Spinal cord (tissue), 9 donors: ENCODE measurements at regions not wholly inside any gene's neighbourhood (a gene's known extent, or its start where the extent isn't known, plus 50 kb on each side); places are given as distances from the start of the nearest gene placed in this dataset.

Experiments
- DNase-seq, 6 donors: peaks; one replicate each; pipeline versions ENCODE4 v3.0.0 to v3.0.0-alpha.2; 2013 to 2015; ENCODE audit warnings: low spot score in 6 of 6, low read depth in 4 of 6
- H3K27ac ChIP-seq: one replicate; pipeline ENCODE4 v1.5.1; 2013; ENCODE audit warnings: low read depth, low read length, control low read depth
- H3K27me3 ChIP-seq: one replicate; pipeline ENCODE4 v1.6.1; 2013; ENCODE audit warnings: low read length; ENCODE audit not compliant: control insufficient read depth, insufficient read depth
- H3K36me3 ChIP-seq: one replicate; pipeline ENCODE4 v1.6.1; 2013; ENCODE audit warnings: low read length; ENCODE audit not compliant: control insufficient read depth, insufficient read depth
- H3K4me1 ChIP-seq: one replicate; pipeline ENCODE4 v1.6.1; 2013; ENCODE audit warnings: low read length; ENCODE audit not compliant: control insufficient read depth, insufficient read depth
- H3K4me3 ChIP-seq: one replicate; pipeline ENCODE4 v1.5.1; 2013; ENCODE audit warnings: low read depth, low read length, control low read depth
- H3K9me3 ChIP-seq: one replicate; pipeline ENCODE4 v1.6.1; 2013; ENCODE audit warnings: low read length; ENCODE audit not compliant: control insufficient read depth, insufficient read depth
- WGBS: methylation state at CpG from one replicate; pipeline ENCODE4 v1.1.5; 2013; ENCODE audit warnings: missing lambda C conversion rate; ENCODE audit not compliant: insufficient coverage; 5-methylcytosine and 5-hydroxymethylcytosine counted together
- donor health status: healthy.

DNA sequence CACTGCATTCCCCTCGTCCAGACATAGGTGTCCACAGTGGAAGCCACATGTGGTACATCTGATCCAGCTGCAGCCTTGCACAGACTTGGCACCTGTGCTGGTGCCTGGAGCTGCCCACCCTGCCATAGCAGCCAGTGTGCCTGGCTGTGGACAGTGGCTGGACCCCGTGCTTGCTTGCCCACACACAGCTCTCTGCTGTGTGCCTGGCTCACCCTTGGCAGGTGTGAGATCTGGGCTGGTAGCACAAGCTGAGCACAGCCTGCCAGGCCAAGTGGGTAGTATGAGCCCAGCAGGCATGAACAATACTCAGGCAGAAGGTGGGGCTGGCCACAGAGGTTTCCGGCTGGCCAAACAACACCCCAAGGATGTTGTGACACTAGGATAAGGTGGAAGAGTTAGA lies 614.4 kb downstream of the BCKDHB start:
- no peak overlapping the region for H3K27ac ChIP-seq
- WGBS: 89% methylated on average over 2 of the region's 3 CpGs
- H3K36me3 ChIP-seq: no peaks in the 10 kb centered on the region
- H3K4me1 ChIP-seq: no peaks in the 10 kb centered on the region
- DNase-seq: no peak
- H3K27me3 ChIP-seq: no peaks in the 10 kb centered on the region
- H3K4me3 ChIP-seq: no peak overlapping the region
- no peaks in the 10 kb centered on the region for H3K9me3 ChIP-seq

DNA sequence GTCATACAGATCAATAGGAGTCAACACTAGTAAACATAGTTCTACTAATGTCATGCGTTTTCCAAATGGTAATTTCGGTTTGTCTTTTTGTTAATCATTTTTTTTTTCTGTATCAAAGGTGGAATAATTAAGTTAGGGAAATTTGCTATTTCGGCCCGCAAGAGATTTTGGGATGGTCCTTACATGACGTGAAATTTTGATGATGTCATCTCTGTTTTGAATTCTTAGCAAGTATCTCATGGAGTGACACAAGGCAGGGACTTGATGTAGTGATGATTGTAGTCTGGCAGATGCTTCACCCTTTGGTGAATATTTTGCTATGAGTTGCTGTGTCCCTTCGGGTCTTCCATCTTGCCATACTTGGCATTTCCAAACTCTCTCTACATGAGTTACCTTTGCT lies 608.0 kb downstream of the BCKDHB start:
- H3K4me3 ChIP-seq: no peak overlapping the region
- H3K27ac ChIP-seq: no peak overlapping the region
- no peaks in the 10 kb centered on the region for H3K9me3 ChIP-seq
- no peaks in the 10 kb centered on the region for H3K4me1 ChIP-seq
- no peaks in the 10 kb centered on the region for H3K36me3 ChIP-seq
- no peaks in the 10 kb centered on the region for H3K27me3 ChIP-seq
- WGBS: 91% methylated on average over 3 of the region's 6 CpGs
- no peak for DNase-seq

DNA sequence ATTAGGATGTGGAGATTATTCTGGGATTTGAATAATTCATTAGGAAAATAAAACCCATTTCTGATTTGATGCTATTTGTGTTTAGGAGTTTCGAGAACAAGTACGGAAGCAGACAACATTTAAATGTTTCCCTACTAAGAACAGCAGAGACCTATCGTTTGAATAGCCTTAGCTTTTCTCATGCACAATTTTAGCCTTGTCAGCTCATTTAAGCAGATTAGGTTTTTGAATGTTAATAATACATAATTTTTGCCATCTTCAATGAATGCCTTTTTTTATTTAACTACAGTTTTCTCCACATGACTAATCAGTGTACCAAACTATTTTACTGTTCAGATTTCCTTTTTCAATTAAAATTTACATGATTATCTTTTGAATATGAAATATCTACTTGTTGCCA lies 592.0 kb downstream of the BCKDHB start:
- Histone ChIP-seq H3K27me3 (no peaks in the 10 kb centered on the region), H3K4me1 (no peaks in the 10 kb centered on the region), H3K36me3 (no peaks in the 10 kb centered on the region), H3K9me3 (no peaks in the 10 kb centered on the region), H3K27ac (no peak overlapping the region), H3K4me3 (no peak overlapping the region)
- WGBS: no CpG with 5 or more reads among the region's 3 CpGs
- no peak for DNase-seq

DNA sequence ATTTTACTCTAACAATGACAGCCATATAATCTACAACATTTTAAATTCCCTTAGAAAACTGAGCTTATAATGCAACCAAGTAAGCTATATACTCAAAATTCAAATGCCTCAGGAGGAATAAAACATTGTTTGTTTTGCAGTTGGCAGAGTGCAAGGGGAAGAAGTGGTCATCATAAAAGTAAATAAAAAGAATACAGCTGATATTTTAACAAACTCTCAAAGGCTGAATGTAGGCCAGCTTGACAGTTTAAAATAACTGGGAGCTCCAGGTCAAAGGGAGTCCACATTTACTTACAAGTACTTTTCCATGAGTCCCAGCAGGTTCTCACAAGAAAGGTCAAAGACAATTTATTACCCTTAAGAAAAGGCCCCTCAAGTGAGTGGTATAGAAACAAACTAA lies 589.8 kb downstream of the BCKDHB start:
- H3K4me3 ChIP-seq: no peak overlapping the region
- no peaks in the 10 kb centered on the region for H3K27me3 ChIP-seq
- no peak overlapping the region for H3K27ac ChIP-seq
- no peaks in the 10 kb centered on the region for H3K36me3 ChIP-seq
- no peaks in the 10 kb centered on the region for H3K9me3 ChIP-seq
- no peak for DNase-seq
- no peaks in the 10 kb centered on the region for H3K4me1 ChIP-seq

DNA sequence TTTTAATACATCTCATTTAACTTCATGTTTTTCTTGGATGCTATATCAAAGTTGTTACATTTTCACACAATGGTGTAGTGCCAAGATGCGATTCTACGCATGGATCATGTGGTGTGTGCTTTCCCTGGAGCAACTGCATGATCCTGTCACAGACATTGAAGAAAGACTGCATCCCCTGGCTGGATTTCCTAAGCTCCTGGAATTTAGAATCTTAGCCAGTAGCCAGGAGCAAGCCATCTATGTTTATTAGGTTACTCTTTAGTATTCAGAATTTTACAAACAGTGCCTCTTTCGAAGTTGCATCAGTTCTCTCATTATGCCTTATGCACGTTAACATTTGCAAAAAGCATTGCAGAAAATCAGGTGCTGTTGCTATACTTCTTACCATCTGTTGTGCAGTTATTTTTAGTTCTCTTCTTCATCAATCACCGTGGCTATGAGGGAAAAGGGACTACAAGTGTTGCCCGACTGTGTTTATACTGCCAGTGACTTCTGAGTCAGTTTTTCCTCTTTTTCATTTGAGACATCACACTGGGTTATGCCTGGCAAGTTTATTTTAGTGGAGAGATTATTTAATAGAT lies 584.2 kb downstream of the BCKDHB start:
- H3K27me3 ChIP-seq: no peaks in the 10 kb centered on the region
- H3K9me3 ChIP-seq: peaks cover 3% of the 10 kb centered on the region
- no peaks in the 10 kb centered on the region for H3K36me3 ChIP-seq
- 51% methylated on average over 3 of the region's 6 CpGs for WGBS
- peak in 2 of 6 donors; percentile 44 to 83 for DNase-seq
- no peaks in the 10 kb centered on the region for H3K4me1 ChIP-seq
- H3K27ac ChIP-seq: no peak overlapping the region
- H3K4me3 ChIP-seq: no peak overlapping the region

DNA sequence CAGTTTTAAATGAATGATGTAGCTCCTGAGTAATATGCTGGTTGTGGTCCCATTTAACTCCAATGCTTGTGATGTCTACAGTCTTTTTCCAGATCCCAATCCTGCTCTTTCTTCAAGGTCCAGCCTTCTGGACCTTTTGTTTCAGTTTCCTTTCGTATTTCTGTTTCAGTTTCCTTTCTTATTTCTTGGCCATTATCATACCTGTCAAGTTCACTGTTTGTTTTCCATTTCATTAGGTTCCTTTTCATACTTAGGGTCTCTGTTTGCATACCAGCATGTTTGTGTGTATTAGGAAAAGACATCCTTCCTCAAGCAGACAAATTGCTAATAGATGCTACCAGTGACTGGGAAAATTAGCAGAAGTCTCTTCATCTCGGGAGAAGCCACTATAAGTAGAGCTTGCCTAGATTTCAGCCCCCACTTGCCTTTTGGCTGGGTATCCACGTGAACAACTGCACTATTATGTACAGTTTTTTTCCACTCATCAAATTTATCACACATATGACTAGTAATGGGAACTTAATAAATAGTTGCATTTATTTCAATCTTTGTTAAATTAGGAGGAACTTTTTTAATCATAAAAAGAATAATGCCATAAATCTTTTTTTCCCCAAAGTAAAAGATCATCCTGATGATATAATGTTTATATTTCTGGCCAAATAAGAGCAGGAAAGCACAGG lies 583.4 kb downstream of the BCKDHB start:
- no peaks in the 10 kb centered on the region for H3K27me3 ChIP-seq
- no peaks in the 10 kb centered on the region for H3K4me1 ChIP-seq
- H3K27ac ChIP-seq: no peak overlapping the region
- no CpG with 5 or more reads among the region's 3 CpGs for WGBS
- H3K4me3 ChIP-seq: no peak overlapping the region
- peaks cover 3% of the 10 kb centered on the region for H3K9me3 ChIP-seq
- no peaks in the 10 kb centered on the region for H3K36me3 ChIP-seq
- DNase-seq: no peak

DNA sequence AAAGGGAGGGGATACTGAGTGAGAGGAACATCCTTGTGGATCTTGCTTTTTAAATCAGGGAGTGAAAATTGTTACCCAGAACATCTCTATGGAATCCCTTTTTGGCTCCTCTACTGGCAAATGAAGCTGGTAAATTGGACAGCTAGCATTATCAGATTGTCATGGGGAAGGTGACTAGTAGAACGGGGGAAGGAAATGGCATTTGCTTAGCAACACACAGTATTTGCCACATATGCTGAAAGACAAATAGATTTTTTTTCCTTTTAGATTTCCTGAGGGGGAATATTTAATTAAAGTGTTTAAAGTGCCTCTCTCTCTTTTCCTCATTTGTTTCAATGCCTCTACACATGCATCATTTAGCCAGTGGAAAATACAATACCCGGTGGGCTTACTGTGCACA lies 573.5 kb downstream of the BCKDHB start:
- H3K27me3 ChIP-seq: no peaks in the 10 kb centered on the region
- H3K36me3 ChIP-seq: no peaks in the 10 kb centered on the region
- no peaks in the 10 kb centered on the region for H3K9me3 ChIP-seq
- WGBS: no CpG with 5 or more reads among the region's 2 CpGs
- no peaks in the 10 kb centered on the region for H3K4me1 ChIP-seq
- peak; percentile 12 to 94 (median 26) for DNase-seq
- no peak overlapping the region for H3K27ac ChIP-seq
- H3K4me3 ChIP-seq: no peak overlapping the region

DNA sequence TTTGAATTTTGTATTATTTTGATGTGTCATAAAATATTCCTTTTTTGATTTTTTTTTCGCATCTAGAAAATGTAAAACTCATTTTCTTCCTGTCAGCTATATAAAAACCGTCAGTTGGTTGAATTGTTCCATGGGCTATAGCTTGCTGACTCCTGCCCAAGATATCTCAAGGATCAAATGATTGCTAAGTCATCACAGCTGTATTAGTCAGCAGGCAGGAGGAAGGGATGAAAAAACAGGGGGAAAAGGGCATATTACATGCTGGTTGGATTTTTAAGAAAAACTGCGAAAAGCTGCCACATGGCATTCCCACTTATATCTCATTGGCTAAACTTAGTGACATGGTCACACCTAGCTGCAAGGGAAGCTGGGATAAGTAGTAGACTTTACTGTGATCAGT lies 569.9 kb downstream of the BCKDHB start:
- no peaks in the 10 kb centered on the region for H3K9me3 ChIP-seq
- H3K27me3 ChIP-seq: no peaks in the 10 kb centered on the region
- no peak for DNase-seq
- no peaks in the 10 kb centered on the region for H3K4me1 ChIP-seq
- no peaks in the 10 kb centered on the region for H3K36me3 ChIP-seq
- no peak overlapping the region for H3K4me3 ChIP-seq
- H3K27ac ChIP-seq: no peak overlapping the region
- WGBS: 100% methylated on average over 1 of the region's 3 CpGs

DNA sequence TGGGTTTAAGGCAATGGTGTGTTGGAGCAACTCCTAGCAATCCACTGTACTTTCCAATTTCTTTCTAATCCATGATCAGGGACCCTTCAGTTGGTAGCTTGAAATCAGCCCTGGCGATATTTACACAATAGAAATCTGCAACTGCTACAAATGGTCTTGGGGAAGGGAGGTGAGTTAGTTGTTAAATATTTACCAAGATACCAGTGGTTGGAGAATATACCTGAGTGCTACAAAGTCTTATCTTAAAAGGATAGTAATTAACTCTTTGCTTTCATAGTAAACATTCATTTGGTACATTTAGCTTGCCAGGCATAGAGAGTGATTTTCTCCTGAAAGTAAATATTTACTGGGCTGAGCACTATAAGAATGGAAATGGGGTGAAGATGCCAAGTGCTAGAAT lies 568.2 kb downstream of the BCKDHB start:
- Histone ChIP-seq H3K27me3 (no peaks in the 10 kb centered on the region), H3K36me3 (no peaks in the 10 kb centered on the region), H3K27ac (no peak overlapping the region), H3K4me3 (no peak overlapping the region), H3K9me3 (no peaks in the 10 kb centered on the region), H3K4me1 (no peaks in the 10 kb centered on the region)
- no peak for DNase-seq
- WGBS: no CpG with 5 or more reads among the region's 1 CpG

DNA sequence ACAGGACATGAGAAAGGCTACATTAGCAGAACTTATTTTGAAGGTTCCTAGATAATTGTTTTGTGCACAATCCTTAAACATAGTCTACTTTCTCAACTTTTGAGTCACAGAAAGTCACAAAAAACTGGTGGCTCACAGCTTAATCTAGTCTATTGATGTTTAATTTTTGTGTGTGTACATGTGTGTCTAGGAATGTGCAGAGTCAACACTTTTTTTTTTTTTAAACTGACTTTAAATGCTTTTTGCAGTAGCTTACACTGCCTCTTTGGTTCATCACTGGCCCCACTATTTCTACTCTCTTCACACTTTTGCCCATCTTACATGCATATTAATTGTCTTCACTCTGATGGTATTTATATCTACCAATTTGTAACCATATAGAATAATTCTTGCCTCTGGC lies 566.9 kb downstream of the BCKDHB start:
- Histone ChIP-seq H3K4me3 (no peak overlapping the region), H3K27me3 (no peaks in the 10 kb centered on the region), H3K27ac (no peak overlapping the region), H3K9me3 (no peaks in the 10 kb centered on the region), H3K4me1 (no peaks in the 10 kb centered on the region), H3K36me3 (no peaks in the 10 kb centered on the region)
- DNase-seq: no peak
